A673 (cell line): ENCODE measurements at regions not wholly inside any gene's neighbourhood (a gene's known extent, or its start where the extent isn't known, plus 50 kb on each side); places are given as distances from the start of the nearest gene placed in this dataset.

Experiments
- CTCF ChIP-seq: fragments of 300-800, 200-600 bp; sonication (generic); conservative IDR thresholded peaks from 2 replicates; pipeline ENCODE4 v1.5.1; 2017; ENCODE audit warnings: low read depth, mild to moderate bottlenecking, antibody characterized with exemption, low read length, moderate library complexity, mixed read lengths
- EZH2 ChIP-seq: fragments of 200-600 bp; sonication (generic); IDR thresholded peaks from 2 replicates; pipeline ENCODE4 v1.6.1; 2017; ENCODE audit warnings: borderline replicate concordance, low read depth, mild to moderate bottlenecking, mixed read lengths, antibody characterized with exemption, low read length; ENCODE audit not compliant: poor library complexity, severe bottlenecking

GRCh38 chr13:65937251-65937650, 1292.9 kb downstream of the PCDH9 start:
- no peak for TF ChIP-seq CTCF
- no peak for TF ChIP-seq EZH2
